ENCODE measurements at regions not wholly inside any gene's neighbourhood (a gene's known extent, or its start where the extent isn't known, plus 50 kb on each side); places are given as distances from the start of the nearest gene placed in this dataset.
A peak's percentile ranks its signal among the peaks of the same experiment; 100 is the strongest.
"Not testable (repeated sequence)": the region's sequence is repeated elsewhere in the genome, so short reads cannot be mapped to it uniquely, and the experiment has no call there.

DNA sequence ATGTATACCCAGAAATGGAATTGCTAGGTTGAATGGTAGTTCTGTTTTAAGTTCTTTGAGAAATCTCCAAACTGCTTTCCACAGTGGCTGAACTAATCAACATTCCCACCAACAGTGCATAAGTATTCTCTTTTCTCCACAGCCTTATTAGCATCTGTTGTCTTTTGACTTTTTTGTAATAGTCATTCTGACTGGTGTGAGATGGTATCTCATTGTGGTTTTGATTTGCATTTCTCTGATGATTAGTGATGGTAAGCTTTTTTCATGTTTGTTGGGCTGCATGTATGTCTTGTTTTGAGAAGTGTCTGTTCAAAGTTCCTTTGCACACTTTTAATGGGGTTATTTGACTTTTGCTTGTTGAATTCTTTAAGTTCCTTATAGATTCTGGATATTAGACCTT, 52.4 kb upstream of the EHHADH start:
- not testable (repeated sequence) for DNase-seq

DNA sequence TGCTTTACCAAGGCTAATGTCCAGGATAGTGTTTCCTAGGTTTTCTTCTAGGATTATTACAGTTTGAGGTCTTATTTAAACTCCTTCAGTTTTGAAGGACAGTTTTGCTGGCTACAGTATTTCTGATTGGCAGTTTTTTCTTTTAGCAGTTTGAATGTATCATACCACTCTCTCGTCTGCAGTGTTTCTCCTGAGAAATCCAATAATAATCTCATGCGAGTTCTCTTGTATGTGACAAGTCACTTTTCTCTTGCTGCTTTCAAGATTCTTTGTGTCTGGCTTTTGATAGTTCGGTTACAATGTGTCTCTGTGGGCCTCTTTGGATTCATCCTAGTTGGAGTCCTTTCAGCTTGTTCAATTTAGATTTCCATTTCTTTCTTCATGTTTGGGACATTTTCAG, 53.0 kb upstream of the EHHADH start:
- DNase-seq: no peak

DNA sequence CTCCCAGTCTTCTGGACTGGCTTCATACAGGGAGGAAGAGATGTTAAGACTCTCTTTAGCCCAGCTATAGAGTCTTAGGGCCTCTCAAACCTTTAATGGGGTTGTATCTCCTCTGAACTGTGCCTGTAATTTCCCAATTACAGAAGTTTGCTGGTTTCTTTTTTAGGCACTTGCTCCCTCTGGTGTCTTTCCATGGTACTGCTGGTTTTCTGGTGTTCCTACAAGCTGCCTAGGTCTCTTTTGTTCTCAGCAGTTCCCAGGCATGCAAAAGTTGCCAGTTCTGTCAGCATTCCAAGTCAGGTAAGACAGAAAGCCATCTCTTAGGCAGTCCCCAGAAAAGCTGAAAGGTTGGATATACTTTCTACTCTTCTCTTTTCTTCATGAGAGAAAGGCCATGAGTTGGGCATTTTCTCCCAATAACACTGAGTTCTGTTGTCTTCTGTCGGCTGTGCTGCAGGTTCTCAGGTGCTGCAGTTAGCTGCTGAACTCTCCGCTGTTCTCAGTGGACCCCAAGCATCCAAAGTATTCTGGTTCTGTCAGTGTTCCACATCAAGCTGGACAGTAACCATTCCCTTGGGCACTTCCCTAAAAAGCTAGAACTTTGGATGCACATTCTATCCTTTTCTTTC, 54.4 kb upstream of the EHHADH start:
- peak; percentile 67 for DNase-seq

DNA sequence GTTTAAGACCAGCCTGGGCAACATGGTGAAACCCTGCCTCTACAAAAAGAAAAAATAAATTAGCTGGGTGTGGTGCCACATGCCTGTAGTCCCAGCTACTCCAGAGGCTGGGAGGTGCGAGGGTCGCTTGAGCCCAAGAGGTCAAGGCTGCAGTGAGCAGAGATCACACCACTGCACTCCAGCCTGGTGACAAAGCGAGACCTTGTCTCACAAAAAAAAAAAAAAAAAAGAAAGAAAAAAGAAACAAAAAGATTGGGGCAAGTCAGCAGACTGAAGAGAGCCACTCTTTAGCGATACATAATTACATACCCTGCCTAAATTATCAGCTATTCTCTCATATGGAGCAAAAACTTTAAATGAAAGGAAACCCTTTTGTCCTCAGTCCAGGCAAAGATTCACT, 53.6 kb upstream of the MAP3K13 start:
- DNase-seq: no peak

DNA sequence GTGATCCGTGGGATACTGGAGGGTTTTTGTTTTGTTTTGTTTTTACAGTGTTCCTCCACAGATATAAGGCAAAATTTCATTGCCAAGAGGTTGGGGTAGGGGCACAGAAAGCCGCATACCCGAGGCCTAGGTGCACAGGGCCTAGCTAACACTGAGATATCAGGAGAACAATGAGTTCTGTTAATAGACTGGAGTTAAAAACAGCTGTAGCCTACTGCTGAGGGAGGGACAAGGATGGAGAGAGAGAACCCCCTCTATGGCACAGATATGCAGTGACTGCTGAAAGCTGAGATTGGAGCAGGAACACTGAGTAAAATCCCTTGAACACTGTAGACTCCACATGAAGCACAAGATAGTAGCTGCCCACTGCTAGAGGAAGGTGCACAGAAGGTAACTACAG, 53.1 kb upstream of the MAP3K13 start:
- no peak for DNase-seq

DNA sequence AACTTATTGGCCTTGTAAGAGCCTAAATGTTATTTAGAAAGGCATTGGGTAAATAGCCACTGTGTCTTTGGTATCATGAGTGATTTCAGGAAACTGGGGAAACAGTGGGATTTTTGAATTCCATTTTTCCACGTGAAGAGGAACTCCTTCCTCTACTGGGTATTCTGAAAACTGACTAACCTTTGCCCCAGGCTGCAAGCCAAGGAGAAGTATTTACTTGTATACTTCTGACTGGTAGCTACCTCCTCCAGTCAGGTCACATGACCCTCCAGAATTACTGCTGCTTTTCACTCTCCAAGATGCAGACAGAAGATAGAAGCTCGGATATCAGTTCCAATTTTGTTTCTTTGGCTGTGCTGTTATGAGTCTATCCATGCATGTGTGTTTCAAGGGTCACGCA, 50.9 kb upstream of the MAP3K13 start:
- DNase-seq: no peak
